NCI-H2196 treated with DMSO at 0.1 percent for 48 hours (cell line): ENCODE measurements at regions not wholly inside any gene's neighbourhood (a gene's known extent, or its start where the extent isn't known, plus 50 kb on each side); places are given as distances from the start of the nearest gene placed in this dataset.

Experiments
- DNase-seq: peaks from one replicate; lab custom pipeline; 2025; ENCODE audit not compliant: unreplicated experiment; lab: John Stamatoyannopoulos, UW

- no peak for DNase-seq
Measured at GRCh38 chr14:26021759-26022158, 576.1 kb downstream of the NOVA1 start.

GRCh38 chr14:26017270-26017669 lies 580.6 kb downstream of the NOVA1 start:
- no peak for DNase-seq

- no peak for DNase-seq
Measured at GRCh38 chr14:26008290-26008689, 589.5 kb downstream of the NOVA1 start.

- no peak for DNase-seq
Measured at GRCh38 chr14:26004342-26004741, 593.5 kb downstream of the NOVA1 start.

- no peak for DNase-seq
Measured at GRCh38 chr14:25993830-25994229, 604.0 kb downstream of the NOVA1 start.

GRCh38 chr14:25988536-25988935 lies 609.3 kb downstream of the NOVA1 start:
- no peak for DNase-seq

- no peak for DNase-seq
Measured at GRCh38 chr14:25955772-25956171, 642.1 kb downstream of the NOVA1 start.

GRCh38 chr14:25953532-25954139 lies 644.2 kb downstream of the NOVA1 start:
- no peak for DNase-seq

GRCh38 chr14:25945746-25946145 lies 652.1 kb downstream of the NOVA1 start:
- DNase-seq = no peak

GRCh38 chr14:25944020-25944419 lies 653.8 kb downstream of the NOVA1 start:
- DNase-seq = no peak

GRCh38 chr14:25943329-25943728 lies 654.5 kb downstream of the NOVA1 start:
- no peak for DNase-seq

GRCh38 chr14:25942090-25942489 lies 655.7 kb downstream of the NOVA1 start:
- DNase-seq = no peak

GRCh38 chr14:25933731-25934130 lies 664.1 kb downstream of the NOVA1 start:
- DNase-seq = no peak

GRCh38 chr14:25929881-25930615 lies 667.8 kb downstream of the NOVA1 start:
- no peak for DNase-seq

GRCh38 chr14:25911831-25912230 lies 686.0 kb downstream of the NOVA1 start:
- DNase-seq = no peak

GRCh38 chr14:25909045-25909747 lies 688.6 kb downstream of the NOVA1 start:
- no peak for DNase-seq

GRCh38 chr14:25908277-25909044 lies 689.4 kb downstream of the NOVA1 start:
- no peak for DNase-seq

GRCh38 chr14:25904446-25904845 lies 693.4 kb downstream of the NOVA1 start:
- no peak for DNase-seq

- DNase-seq = no peak
Measured at GRCh38 chr14:25899197-25899596, 698.6 kb downstream of the NOVA1 start.

- no peak for DNase-seq
Measured at GRCh38 chr14:25896777-25897176, 701.1 kb downstream of the NOVA1 start.

- no peak for DNase-seq
Measured at GRCh38 chr14:25895740-25896139, 702.1 kb downstream of the NOVA1 start.
